WERI-Rb-1 (cell line): ENCODE measurements at regions not wholly inside any gene's neighbourhood (a gene's known extent, or its start where the extent isn't known, plus 50 kb on each side); places are given as distances from the start of the nearest gene placed in this dataset.

ENCODE experiments used
- DNase-seq: peaks from one replicate; pipeline ENCODE4 v3.0.0-alpha.2; 2020
- H3K27ac ChIP-seq: fragments of 250-450 bp; sonication (Bioruptor Pico); 2 replicates; pipeline ENCODE4 v1.5.1; 2020; ENCODE audit warnings: mild to moderate bottlenecking, moderate library complexity
- H3K27me3 ChIP-seq: fragments of 250-450 bp; sonication (Bioruptor Pico); 2 replicates; pipeline ENCODE4 v1.5.1; 2021; ENCODE audit warnings: mild to moderate bottlenecking, low read depth, moderate library complexity; ENCODE audit not compliant: insufficient read depth, severe bottlenecking
- H3K36me3 ChIP-seq: fragments of 250-450 bp; sonication (Bioruptor Pico); 2 replicates; pipeline ENCODE4 v1.5.1; 2020; ENCODE audit warnings: mild to moderate bottlenecking, moderate library complexity
- H3K4me3 ChIP-seq: 2 replicates; pipeline ENCODE4 v1.5.1; 2011; ENCODE audit warnings: low read depth, mild to moderate bottlenecking, control low read depth, low read length
- H3K9me3 ChIP-seq: fragments of 250-450 bp; sonication (Bioruptor Pico); 2 replicates; pipeline ENCODE4 v1.5.1; 2021; ENCODE audit warnings: mild to moderate bottlenecking, moderate library complexity; ENCODE audit not compliant: severe bottlenecking
- CTCF ChIP-seq: IDR thresholded peaks from 2 replicates; pipeline ENCODE4 v1.5.1; 2011; ENCODE audit warnings: low read depth, mild to moderate bottlenecking, control low read depth, inconsistent platforms, low read length

DNA sequence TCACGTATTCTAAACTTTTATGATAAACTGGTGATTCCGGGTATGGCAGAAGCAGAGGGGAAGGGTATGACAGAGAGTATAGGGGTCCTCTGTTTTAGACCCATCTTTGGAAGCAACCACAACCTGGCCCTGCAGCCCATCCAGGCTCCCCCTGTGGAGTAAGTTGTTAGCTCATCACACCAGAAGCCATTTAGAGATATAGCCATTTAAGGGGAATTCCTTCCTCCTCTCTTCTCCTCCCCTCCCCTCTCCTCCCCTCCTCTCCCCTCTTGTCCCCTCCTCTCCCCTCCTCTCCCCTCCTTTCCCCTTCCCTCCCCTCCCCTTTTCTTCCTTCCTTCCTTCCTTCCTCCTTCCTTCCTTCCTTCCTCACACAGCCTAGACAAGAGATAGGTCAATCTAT, 197.3 kb upstream of the LDB2 start:
- Histone ChIP-seq H3K36me3 (no peaks in the 10 kb centered on the region), H3K9me3 (no peaks in the 10 kb centered on the region), H3K27ac (no peak overlapping the region), H3K27me3 (peaks cover 7% of the 10 kb centered on the region), H3K4me3 (no peak overlapping the region)
- no peak for DNase-seq
- no peak for TF ChIP-seq CTCF

DNA sequence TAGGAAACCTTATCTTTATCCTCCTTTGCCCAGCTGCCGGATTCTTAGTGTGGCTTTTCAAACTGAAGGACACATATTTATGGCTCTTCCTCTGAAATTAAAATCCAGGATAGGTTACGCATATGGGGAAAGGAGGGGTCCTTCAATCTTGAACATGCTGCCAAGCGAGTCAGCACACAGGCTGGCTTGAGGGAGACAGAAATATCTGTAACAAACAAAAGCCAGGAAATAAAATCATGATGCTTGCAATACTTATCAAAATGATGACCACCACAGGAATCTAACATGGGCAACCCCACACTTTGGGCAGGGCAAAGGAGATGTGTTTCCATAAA, 196.4 kb upstream of the LDB2 start:
- H3K9me3 ChIP-seq, result no peaks in the 10 kb centered on the region
- no peak overlapping the region for H3K27ac ChIP-seq
- H3K36me3 ChIP-seq, result no peaks in the 10 kb centered on the region
- DNase-seq, result no peak
- H3K4me3 ChIP-seq, result no peak overlapping the region
- H3K27me3 ChIP-seq, result peaks cover 9% of the 10 kb centered on the region
- no peak for TF ChIP-seq CTCF

DNA sequence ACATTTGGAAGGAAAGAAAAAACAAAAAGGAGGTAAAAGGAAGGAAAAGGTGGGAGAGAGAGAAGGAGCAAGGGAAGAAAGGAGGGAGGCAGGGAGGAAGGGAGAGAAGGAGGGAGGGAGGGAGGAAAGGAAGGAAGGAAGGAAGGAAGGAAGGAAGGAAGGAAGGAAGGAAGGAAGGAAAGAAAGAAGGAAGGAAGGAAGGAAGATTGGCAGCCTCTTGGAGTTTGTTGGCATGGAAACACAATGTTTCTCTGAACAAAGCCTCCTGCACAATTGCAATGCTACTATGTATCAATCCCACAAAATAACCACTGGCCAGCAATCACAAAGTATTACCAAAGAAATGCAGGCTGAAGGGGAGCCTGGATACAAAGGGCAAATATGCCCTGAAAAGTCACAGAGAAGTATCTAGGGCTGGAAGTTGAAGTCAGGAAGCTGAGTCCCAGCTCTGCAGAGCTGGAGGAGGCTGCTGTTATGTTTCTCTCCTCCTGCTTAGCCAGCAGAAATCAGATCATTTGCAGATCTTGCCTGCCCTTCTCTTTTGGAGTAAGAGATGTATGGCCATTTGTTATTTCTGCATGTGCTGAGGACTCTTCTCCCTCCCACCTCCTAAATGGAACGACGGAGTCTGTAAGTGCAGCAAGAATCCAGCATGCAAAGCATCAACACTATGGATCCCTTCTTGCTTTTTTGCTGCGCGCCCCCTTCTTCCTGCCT, 195.9 kb upstream of the LDB2 start:
- no peaks in the 10 kb centered on the region for H3K9me3 ChIP-seq
- no peak for DNase-seq
- H3K36me3 ChIP-seq, result no peaks in the 10 kb centered on the region
- no peak for TF ChIP-seq CTCF
- peaks cover 9% of the 10 kb centered on the region for H3K27me3 ChIP-seq
- H3K4me3 ChIP-seq, result no peak overlapping the region
- H3K27ac ChIP-seq, result no peak overlapping the region

DNA sequence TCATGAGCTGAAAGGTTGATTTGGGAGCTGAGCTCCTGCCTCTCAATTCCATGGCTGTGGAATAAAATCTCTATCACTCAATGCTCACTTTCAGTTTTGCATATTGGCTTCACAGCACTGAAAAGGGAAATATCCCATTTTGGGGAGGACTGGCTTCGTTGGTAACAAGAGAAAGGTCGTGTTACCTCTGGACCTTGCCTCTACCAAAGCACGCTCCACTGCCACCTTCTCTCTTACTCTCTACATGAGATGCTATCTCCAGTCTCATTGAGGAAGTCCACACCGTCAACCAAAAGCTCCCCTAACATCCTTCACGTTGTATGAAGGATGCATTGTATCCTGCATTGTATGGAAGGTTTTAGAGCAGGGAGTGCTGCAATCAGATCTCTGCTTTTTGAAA, 195.0 kb upstream of the LDB2 start:
- Histone ChIP-seq H3K27me3 (peaks cover 9% of the 10 kb centered on the region), H3K36me3 (no peaks in the 10 kb centered on the region), H3K27ac (no peak overlapping the region), H3K9me3 (no peaks in the 10 kb centered on the region), H3K4me3 (no peak overlapping the region)
- no peak for DNase-seq
- TF ChIP-seq CTCF, result no peak

- no peak overlapping the region for H3K27ac ChIP-seq
- H3K4me3 ChIP-seq, result no peak overlapping the region
Observed at GRCh38 chr4:17092736-17093437, 194.4 kb upstream of the LDB2 start.

More at GRCh38 chr4:17092736-17093437, 194.4 kb upstream of the LDB2 start:
- DNase-seq, result no peak
- Histone ChIP-seq H3K27me3 (peaks cover 9% of the 10 kb centered on the region), H3K9me3 (no peaks in the 10 kb centered on the region), H3K36me3 (no peaks in the 10 kb centered on the region)
- no peak for TF ChIP-seq CTCF
